GM12878 (cell line): ENCODE measurements at regions not wholly inside any gene's neighbourhood (a gene's known extent, or its start where the extent isn't known, plus 50 kb on each side); places are given as distances from the start of the nearest gene placed in this dataset.
"Not testable (repeated sequence)": the region's sequence is repeated elsewhere in the genome, so short reads cannot be mapped to it uniquely, and the experiment has no call there.

Source experiments
- ASH2L ChIP-seq: fragments of 300-600, 200-600 bp; sonication (generic); IDR thresholded peaks from 2 replicates; pipeline ENCODE4 v1.6.1; 2017; ENCODE audit warnings: low read depth, mild to moderate bottlenecking, borderline replicate concordance
- CREB1 ChIP-seq: IDR thresholded peaks from 2 replicates; pipeline ENCODE4 v1.6.1; 2012; ENCODE audit warnings: low read depth, mild to moderate bottlenecking, inconsistent platforms
- EZH2 ChIP-seq: IDR thresholded peaks from 2 replicates; pipeline ENCODE4 v1.6.1; 2012; ENCODE audit warnings: low read depth, mild to moderate bottlenecking, control low read depth, inconsistent platforms, low read length, borderline replicate concordance; ENCODE audit not compliant: control insufficient read depth
- KDM1A ChIP-seq: fragments of 200-600 bp; sonication (generic); IDR thresholded peaks from 2 replicates; pipeline ENCODE4 v1.6.1; 2016; ENCODE audit warnings: borderline replicate concordance
- NR2F1 ChIP-seq: fragments of 450-650 bp; conservative IDR thresholded peaks from 2 replicates; pipeline ENCODE4 v1.6.1; 2017; ENCODE audit warnings: mild to moderate bottlenecking
- POLR2AphosphoS5 ChIP-seq: IDR thresholded peaks from 2 replicates; pipeline ENCODE4 v1.6.1; 2011; ENCODE audit warnings: mild to moderate bottlenecking, low read length, inconsistent platforms
- STAT1 ChIP-seq: fragments of 450-650 bp; conservative IDR thresholded peaks from 2 replicates; pipeline ENCODE4 v1.6.1; 2014; ENCODE audit warnings: antibody characterized with exemption, mild to moderate bottlenecking
- TF ChIP-seq, protein P1 (sequence below), 3 experiments: IDR thresholded peaks in 2 of 3; conservative IDR thresholded peaks in 1 of 3; 2 replicates each; pipeline ENCODE4 v1.5.1; 2011; ENCODE audit warnings: low read depth in 3 of 3, low read length in 3 of 3, mild to moderate bottlenecking in 3 of 3, control low read depth in 2 of 3, moderate library complexity in 2 of 3, inconsistent platforms in 1 of 3, mixed read lengths in 1 of 3; ENCODE audit not compliant: control insufficient read depth in 2 of 3, insufficient read depth in 1 of 3; ENCODE audit errors: extremely low read depth in 1 of 3
- TF ChIP-seq, protein P2 (sequence below): IDR thresholded peaks from 2 replicates; pipeline ENCODE4 v1.6.1; 2012; ENCODE audit warnings: low read depth, low read length, improper control_type of control experiment
- TF ChIP-seq, protein P3 (sequence below): fragments of 450-650 bp; IDR thresholded peaks from 2 replicates; pipeline ENCODE4 v1.6.1; 2017; ENCODE audit warnings: mild to moderate bottlenecking

DNA sequence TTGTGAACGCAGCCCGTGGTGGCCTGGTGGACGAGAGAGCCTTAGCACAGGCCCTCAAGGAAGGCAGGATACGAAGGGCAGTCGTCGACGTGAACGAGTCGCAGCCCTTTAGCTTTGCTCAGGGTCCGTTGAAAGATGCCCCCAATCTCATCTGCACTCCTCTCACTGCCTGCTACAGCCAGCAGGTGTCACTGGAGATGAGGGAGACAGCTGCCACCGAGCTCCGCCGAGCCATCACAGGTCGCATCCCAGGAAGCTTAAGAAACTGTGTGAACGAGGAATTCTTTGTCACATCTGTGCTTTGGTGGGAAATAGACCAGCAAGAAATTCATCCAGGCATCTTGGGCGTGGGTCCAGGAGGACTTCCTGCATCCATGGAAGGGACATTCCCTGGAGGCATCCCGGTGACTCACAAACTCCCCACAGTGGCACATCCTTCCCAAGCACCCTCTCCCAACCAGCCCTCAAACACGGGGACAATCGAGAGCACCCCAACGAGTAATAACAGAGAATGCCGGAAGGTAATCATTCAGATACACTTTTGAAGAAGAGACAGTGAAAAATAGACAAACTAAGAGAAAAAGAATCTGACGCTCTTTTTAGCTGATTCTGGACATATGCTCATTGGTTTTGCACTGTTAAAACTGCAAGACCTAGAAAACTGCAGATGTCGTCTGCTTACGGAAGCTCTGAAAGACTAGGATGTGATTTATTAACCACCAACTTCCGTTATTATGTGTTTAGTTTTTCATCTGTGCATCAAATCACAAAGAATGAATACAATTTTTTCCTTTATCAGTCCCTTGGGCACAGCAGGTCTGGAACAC is 3391.3 kb upstream of the TPTE start:
- TF ChIP-seq POLR2AphosphoS5, EZH2, CREB1, ASH2L, STAT1, NR2F1, KDM1A: not testable (repeated sequence)
- TF ChIP-seq, protein P1, sequence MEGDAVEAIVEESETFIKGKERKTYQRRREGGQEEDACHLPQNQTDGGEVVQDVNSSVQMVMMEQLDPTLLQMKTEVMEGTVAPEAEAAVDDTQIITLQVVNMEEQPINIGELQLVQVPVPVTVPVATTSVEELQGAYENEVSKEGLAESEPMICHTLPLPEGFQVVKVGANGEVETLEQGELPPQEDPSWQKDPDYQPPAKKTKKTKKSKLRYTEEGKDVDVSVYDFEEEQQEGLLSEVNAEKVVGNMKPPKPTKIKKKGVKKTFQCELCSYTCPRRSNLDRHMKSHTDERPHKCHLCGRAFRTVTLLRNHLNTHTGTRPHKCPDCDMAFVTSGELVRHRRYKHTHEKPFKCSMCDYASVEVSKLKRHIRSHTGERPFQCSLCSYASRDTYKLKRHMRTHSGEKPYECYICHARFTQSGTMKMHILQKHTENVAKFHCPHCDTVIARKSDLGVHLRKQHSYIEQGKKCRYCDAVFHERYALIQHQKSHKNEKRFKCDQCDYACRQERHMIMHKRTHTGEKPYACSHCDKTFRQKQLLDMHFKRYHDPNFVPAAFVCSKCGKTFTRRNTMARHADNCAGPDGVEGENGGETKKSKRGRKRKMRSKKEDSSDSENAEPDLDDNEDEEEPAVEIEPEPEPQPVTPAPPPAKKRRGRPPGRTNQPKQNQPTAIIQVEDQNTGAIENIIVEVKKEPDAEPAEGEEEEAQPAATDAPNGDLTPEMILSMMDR (IDR thresholded peaks at IDR 0.05 in 2 of 3, conservative IDR thresholded peaks at IDR 0.05 in 1 of 3; ENCODE audit: control insufficient read depth in 2 of 3, extremely low read depth in 1 of 3, insufficient read depth in 1 of 3, low read depth in 3 of 3, low read length in 3 of 3): not testable (repeated sequence)
- TF ChIP-seq, protein P2, sequence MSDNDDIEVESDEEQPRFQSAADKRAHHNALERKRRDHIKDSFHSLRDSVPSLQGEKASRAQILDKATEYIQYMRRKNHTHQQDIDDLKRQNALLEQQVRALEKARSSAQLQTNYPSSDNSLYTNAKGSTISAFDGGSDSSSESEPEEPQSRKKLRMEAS: not testable (repeated sequence)
- TF ChIP-seq, protein P3, sequence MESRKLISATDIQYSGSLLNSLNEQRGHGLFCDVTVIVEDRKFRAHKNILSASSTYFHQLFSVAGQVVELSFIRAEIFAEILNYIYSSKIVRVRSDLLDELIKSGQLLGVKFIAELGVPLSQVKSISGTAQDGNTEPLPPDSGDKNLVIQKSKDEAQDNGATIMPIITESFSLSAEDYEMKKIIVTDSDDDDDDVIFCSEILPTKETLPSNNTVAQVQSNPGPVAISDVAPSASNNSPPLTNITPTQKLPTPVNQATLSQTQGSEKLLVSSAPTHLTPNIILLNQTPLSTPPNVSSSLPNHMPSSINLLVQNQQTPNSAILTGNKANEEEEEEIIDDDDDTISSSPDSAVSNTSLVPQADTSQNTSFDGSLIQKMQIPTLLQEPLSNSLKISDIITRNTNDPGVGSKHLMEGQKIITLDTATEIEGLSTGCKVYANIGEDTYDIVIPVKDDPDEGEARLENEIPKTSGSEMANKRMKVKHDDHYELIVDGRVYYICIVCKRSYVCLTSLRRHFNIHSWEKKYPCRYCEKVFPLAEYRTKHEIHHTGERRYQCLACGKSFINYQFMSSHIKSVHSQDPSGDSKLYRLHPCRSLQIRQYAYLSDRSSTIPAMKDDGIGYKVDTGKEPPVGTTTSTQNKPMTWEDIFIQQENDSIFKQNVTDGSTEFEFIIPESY: not testable (repeated sequence)
